GM23338 (cell line): ENCODE measurements at regions not wholly inside any gene's neighbourhood (a gene's known extent, or its start where the extent isn't known, plus 50 kb on each side); places are given as distances from the start of the nearest gene placed in this dataset.

Source experiments
- ATAC-seq: fragments of 200-7000 bp; cut with Tn5 transposase; 3 replicates; pipeline ENCODE4 v1.9.1; 2020
- DNase-seq: peaks from one replicate; pipeline ENCODE4 v3.0.0-alpha.2; 2015; ENCODE audit warnings: low spot score
- H2AFZ ChIP-seq: fragments of 200-600 bp; sonication (generic); 2 replicates; pipeline ENCODE4 v1.8.0; 2016; ENCODE audit warnings: antibody characterized with exemption, mild to moderate bottlenecking, moderate library complexity
- H3F3A ChIP-seq: fragments of 200-600 bp; sonication (generic); replicated peaks from 2 replicates; pipeline ENCODE4 v1.8.0; 2017; ENCODE audit warnings: antibody characterized with exemption, mixed run types, low read depth
- H3K27ac ChIP-seq: fragments of 200-600 bp; sonication (generic); 2 replicates; pipeline ENCODE4 v1.6.1; 2016; ENCODE audit warnings: low read depth
- H3K27me3 ChIP-seq: fragments of 200-600 bp; sonication (generic); 2 replicates; pipeline ENCODE4 v1.8.0; 2016; ENCODE audit warnings: mild to moderate bottlenecking, mixed run types, moderate library complexity; ENCODE audit not compliant: insufficient read depth
- H3K36me3 ChIP-seq: fragments of 200-600 bp; sonication (generic); 2 replicates; pipeline ENCODE4 v1.8.0; 2016; ENCODE audit warnings: mild to moderate bottlenecking; ENCODE audit not compliant: insufficient read depth
- H3K4me1 ChIP-seq: fragments of 200-600 bp; sonication (generic); 2 replicates; pipeline ENCODE4 v1.8.0; 2016; ENCODE audit warnings: mild to moderate bottlenecking, moderate library complexity; ENCODE audit not compliant: insufficient read depth
- H3K4me2 ChIP-seq: fragments of 200-600 bp; sonication (generic); 2 replicates; pipeline ENCODE4 v1.7.1; 2017; ENCODE audit warnings: mixed run types
- H3K4me3 ChIP-seq: fragments of 200-600 bp; sonication (generic); 2 replicates; pipeline ENCODE4 v1.6.1; 2016; ENCODE audit warnings: mixed run types
- H3K79me2 ChIP-seq: fragments of 200-600 bp; sonication (generic); replicated peaks from 2 replicates; pipeline ENCODE4 v1.8.0; 2017; ENCODE audit warnings: mild to moderate bottlenecking; ENCODE audit not compliant: insufficient read depth
- H3K9me2 ChIP-seq: fragments of 200-600 bp; sonication (generic); 2 replicates; pipeline ENCODE4 v1.8.0; 2017; ENCODE audit not compliant: insufficient read depth
- H4K20me1 ChIP-seq: fragments of 200-600 bp; sonication (generic); replicated peaks from 2 replicates; pipeline ENCODE4 v1.8.0; 2017; ENCODE audit warnings: mild to moderate bottlenecking; ENCODE audit not compliant: insufficient read depth
- H3K27ac Mint-ChIP-seq: 2 replicates; pipeline ENCODE4 v1.8.0; 2020; ENCODE audit warnings: inconsistent platforms, mild to moderate bottlenecking, moderate library complexity, mixed read lengths
- H3K27me3 Mint-ChIP-seq: 3 replicates; pipeline ENCODE4 v1.8.0; 2022; ENCODE audit warnings: low read depth, mild to moderate bottlenecking, moderate library complexity, mixed read lengths, inconsistent platforms; ENCODE audit not compliant: insufficient read depth, poor library complexity
- H3K36me3 Mint-ChIP-seq: 3 replicates; pipeline ENCODE4 v1.8.0; 2021; ENCODE audit warnings: low read depth, mild to moderate bottlenecking, inconsistent platforms, moderate library complexity, mixed read lengths
- H3K4me1 Mint-ChIP-seq: 3 replicates; pipeline ENCODE4 v1.8.0; 2020; ENCODE audit warnings: mild to moderate bottlenecking, inconsistent platforms, mixed read lengths
- H3K4me3 Mint-ChIP-seq: 3 replicates; pipeline ENCODE4 v1.8.0; 2021; ENCODE audit warnings: moderate library complexity, mild to moderate bottlenecking, inconsistent platforms, mixed read lengths
- H3K9me3 Mint-ChIP-seq: 3 replicates; pipeline ENCODE4 v1.8.0; 2020; ENCODE audit warnings: moderate library complexity, mild to moderate bottlenecking, inconsistent platforms, mixed read lengths
- CTCF ChIP-seq, 2 experiments: fragments of 200-600 bp in 1 of 2; sonication (generic) in 1 of 2; conservative IDR thresholded peaks; 2 replicates each; pipeline versions ENCODE4 v1.5.1 to v1.6.1; 2016 to 2017; ENCODE audit warnings: antibody characterized with exemption in 2 of 2, low read depth in 2 of 2, mild to moderate bottlenecking in 2 of 2, moderate library complexity in 1 of 2
- ETS1 ChIP-seq: IDR thresholded peaks from 2 replicates; pipeline ENCODE4 v1.6.1; 2016; ENCODE audit warnings: antibody characterized with exemption
- EZH2phosphoT487 ChIP-seq: fragments of 200-600 bp; sonication (generic); IDR thresholded peaks from one replicate; pipeline ENCODE4 v1.8.1; 2018; ENCODE audit warnings: antibody characterized with exemption; ENCODE audit not compliant: unreplicated experiment
- REST ChIP-seq: IDR thresholded peaks from one replicate; pipeline ENCODE4 v1.6.1; 2018; ENCODE audit warnings: antibody characterized with exemption; ENCODE audit not compliant: unreplicated experiment
- STAT1 ChIP-seq: IDR thresholded peaks from one replicate; pipeline ENCODE4 v1.6.1; 2016; ENCODE audit warnings: antibody characterized with exemption; ENCODE audit not compliant: unreplicated experiment
- ZNF331 ChIP-seq: fragments of 250-450 bp; sonication (Bioruptor Pico); IDR thresholded peaks from 2 replicates; pipeline ENCODE4 v1.5.0; 2020; ENCODE audit warnings: low read depth, mild to moderate bottlenecking, moderate library complexity

GRCh38 chr4:159747983-159748382 is 645.1 kb downstream of the RAPGEF2 start:
- DNase-seq = no peak
- Histone ChIP-seq H3K4me2 (no peak overlapping the region), H4K20me1 (no peaks in the 10 kb centered on the region), H3K79me2 (no peaks in the 10 kb centered on the region), H2AFZ (no peak overlapping the region), H3K9me2 (no peaks in the 10 kb centered on the region), H3K4me3 (no peak overlapping the region), H3F3A (no peaks in the 10 kb centered on the region), H3K4me1 (no peaks in the 10 kb centered on the region), H3K27me3 (no peaks in the 10 kb centered on the region), H3K36me3 (no peaks in the 10 kb centered on the region), H3K27ac (no peak overlapping the region)
- no peaks in the 10 kb centered on the region for H3K36me3 Mint-ChIP-seq
- H3K27me3 Mint-ChIP-seq = no peaks in the 10 kb centered on the region
- TF ChIP-seq CTCF (conservative IDR thresholded peaks at IDR 0.05; ENCODE audit: low read depth in 2 of 2) (no peak), EZH2phosphoT487 (no peak)
- ATAC-seq = no peak
- H3K4me3 Mint-ChIP-seq = no peak overlapping the region
- no peak overlapping the region for H3K27ac Mint-ChIP-seq
- H3K4me1 Mint-ChIP-seq = peaks cover 3% of the 10 kb centered on the region; the same call in 2 of the 3 replicates
- 0 out of 3 replicates have a peak, but pooled peaks cover 7% of the 10 kb centered on the region for H3K9me3 Mint-ChIP-seq

- Histone ChIP-seq H3K4me1 (no peaks in the 10 kb centered on the region), H3K4me3 (no peak overlapping the region), H3K27me3 (no peaks in the 10 kb centered on the region), H2AFZ (no peak overlapping the region), H3K27ac (no peak overlapping the region), H4K20me1 (no peaks in the 10 kb centered on the region), H3K4me2 (no peak overlapping the region), H3K79me2 (no peaks in the 10 kb centered on the region), H3F3A (no peaks in the 10 kb centered on the region), H3K36me3 (no peaks in the 10 kb centered on the region), H3K9me2 (no peaks in the 10 kb centered on the region)
- peaks cover 3% of the 10 kb centered on the region; the same call in 2 of the 3 replicates for H3K4me1 Mint-ChIP-seq
- H3K27ac Mint-ChIP-seq = no peak overlapping the region
- no peaks in the 10 kb centered on the region for H3K27me3 Mint-ChIP-seq
- no peak overlapping the region for H3K4me3 Mint-ChIP-seq
- TF ChIP-seq REST = no peak
- TF ChIP-seq ZNF331 (CRISPR knock-in tag) = no peak
- TF ChIP-seq CTCF (conservative IDR thresholded peaks at IDR 0.05; ENCODE audit: low read depth in 2 of 2) = no peak
- no peak for TF ChIP-seq ETS1
- TF ChIP-seq STAT1 = no peak
- H3K36me3 Mint-ChIP-seq = peaks cover 3% of the 10 kb centered on the region; the same call in 2 of the 3 replicates
- DNase-seq (no peak), ATAC-seq (no peak)
- peaks cover 12% of the 10 kb centered on the region for H3K9me3 Mint-ChIP-seq
Measured at GRCh38 chr4:159748834-159749444, 646.1 kb downstream of the RAPGEF2 start.
